Endodermal cell (in vitro differentiated cells): ENCODE measurements at regions not wholly inside any gene's neighbourhood (a gene's known extent, or its start where the extent isn't known, plus 50 kb on each side); places are given as distances from the start of the nearest gene placed in this dataset.

Experiments used
- DNase-seq: peaks from one replicate; pipeline ENCODE4 v3.0.0-alpha.2; 2017
- H3K27ac ChIP-seq: 2 replicates; pipeline ENCODE4 v1.5.1; 2013; ENCODE audit warnings: mild to moderate bottlenecking, low read depth, low read length, moderate library complexity
- H3K27me3 ChIP-seq: 2 replicates; pipeline ENCODE4 v1.6.1; 2013; ENCODE audit warnings: mild to moderate bottlenecking, low read length, moderate library complexity; ENCODE audit not compliant: insufficient read depth, control insufficient read depth, poor library complexity, severe bottlenecking
- H3K36me3 ChIP-seq: 2 replicates; pipeline ENCODE4 v1.7.0; 2013; ENCODE audit warnings: mild to moderate bottlenecking, low read length, moderate library complexity; ENCODE audit not compliant: control insufficient read depth, insufficient read depth
- H3K4me1 ChIP-seq: one replicate; pipeline ENCODE4 v1.7.0; 2013; ENCODE audit warnings: low read length; ENCODE audit not compliant: control insufficient read depth, insufficient read depth
- H3K4me3 ChIP-seq: 2 replicates; pipeline ENCODE4 v1.5.1; 2013; ENCODE audit warnings: mild to moderate bottlenecking, low read length, moderate library complexity
- H3K9ac ChIP-seq: 2 replicates; pipeline ENCODE4 v1.6.1; 2013; ENCODE audit warnings: mild to moderate bottlenecking, low read length, moderate library complexity; ENCODE audit not compliant: poor library complexity, severe bottlenecking; ENCODE audit errors: extremely low read depth
- H3K9me3 ChIP-seq: 2 replicates; pipeline ENCODE4 v1.6.1; 2013; ENCODE audit warnings: mild to moderate bottlenecking, low read length, moderate library complexity; ENCODE audit not compliant: control insufficient read depth
- H3K27ac Mint-ChIP-seq: 2 replicates; pipeline ENCODE4 v1.8.0; 2020; ENCODE audit warnings: mixed read lengths
- H3K27me3 Mint-ChIP-seq: 2 replicates; pipeline ENCODE4 v1.8.0; 2021; ENCODE audit warnings: mild to moderate bottlenecking, mixed read lengths; ENCODE audit not compliant: insufficient read depth
- H3K36me3 Mint-ChIP-seq: 2 replicates; pipeline ENCODE4 v1.8.0; 2020; ENCODE audit warnings: low read depth, mixed read lengths
- H3K4me1 Mint-ChIP-seq: 2 replicates; pipeline ENCODE4 v1.8.0; 2020; ENCODE audit warnings: mixed read lengths
- H3K4me3 Mint-ChIP-seq: 2 replicates; pipeline ENCODE4 v1.8.0; 2020; ENCODE audit warnings: mild to moderate bottlenecking, moderate library complexity, mixed read lengths
- H3K9me3 Mint-ChIP-seq: 2 replicates; pipeline ENCODE4 v1.8.0; 2020; ENCODE audit warnings: mild to moderate bottlenecking, mixed read lengths
- CTCF ChIP-seq: fragments of 200-600 bp; sonication (generic); conservative IDR thresholded peaks from 2 replicates; pipeline ENCODE4 v1.5.0; 2021; ENCODE audit warnings: antibody characterized with exemption, mild to moderate bottlenecking
- WGBS, 2 experiments: methylation state at CpG; one replicate each; pipeline versions ENCODE4 v1.1.5 to v1.1.7; 2013; ENCODE audit warnings: missing lambda C conversion rate in 2 of 2, mixed read lengths in 1 of 2; ENCODE audit not compliant: insufficient coverage in 1 of 2, insufficient read length in 1 of 2; 5-methylcytosine and 5-hydroxymethylcytosine counted together

GRCh38 chr12:43241986-43242385, 310.0 kb downstream of the ADAMTS20 start:
- Histone ChIP-seq H3K4me1 (no peaks in the 10 kb centered on the region), H3K36me3 (no peaks in the 10 kb centered on the region), H3K9me3 (peaks cover 21% of the 10 kb centered on the region), H3K4me3 (no peak overlapping the region), H3K27me3 (no peaks in the 10 kb centered on the region), H3K9ac (no peak overlapping the region), H3K27ac (no peak overlapping the region)
- Mint-ChIP-seq H3K36me3 (no peaks in the 10 kb centered on the region), H3K27ac (no peak overlapping the region), H3K4me3 (no peak overlapping the region), H3K27me3 (no peaks in the 10 kb centered on the region), H3K9me3 (peaks cover 5% of the 10 kb centered on the region), H3K4me1 (no peaks in the 10 kb centered on the region)
- no peak for DNase-seq
- whole genome bisulfite sequencing, 2 experiments = 93 to 100% methylated on average over 1 to 2 of the region's 2 CpGs
- no peak for TF ChIP-seq CTCF

- Histone ChIP-seq H3K9me3 (peaks cover 26% of the 10 kb centered on the region), H3K9ac (no peak overlapping the region), H3K36me3 (no peaks in the 10 kb centered on the region), H3K27ac (no peak overlapping the region), H3K4me1 (no peaks in the 10 kb centered on the region), H3K4me3 (peak overlapping the region; percentile 31), H3K27me3 (no peaks in the 10 kb centered on the region)
- H3K27ac Mint-ChIP-seq = no peak overlapping the region
- DNase-seq = no peak
- no peak overlapping the region for H3K4me3 Mint-ChIP-seq
- H3K4me1 Mint-ChIP-seq = peaks cover 1% of the 10 kb centered on the region
- peaks cover 6% of the 10 kb centered on the region for H3K9me3 Mint-ChIP-seq
- TF ChIP-seq CTCF = no peak
- H3K27me3 Mint-ChIP-seq = no peaks in the 10 kb centered on the region
- no peaks in the 10 kb centered on the region for H3K36me3 Mint-ChIP-seq
These were observed 313.7 kb downstream of the ADAMTS20 start for GRCh38 chr12:43238281-43238680.

- no peak overlapping the region for H3K4me3 Mint-ChIP-seq
- peaks cover 1% of the 10 kb centered on the region for H3K4me1 Mint-ChIP-seq
- H3K27ac ChIP-seq = no peak overlapping the region
These were observed 314.6 kb downstream of the ADAMTS20 start for GRCh38 chr12:43237238-43237879.

More at GRCh38 chr12:43237238-43237879, 314.6 kb downstream of the ADAMTS20 start:
- no peaks in the 10 kb centered on the region for H3K36me3 ChIP-seq
- 90 to 92% methylated on average over 2 to 3 of the region's 3 CpGs for WGBS, 2 experiments
- peaks cover 26% of the 10 kb centered on the region for H3K9me3 ChIP-seq
- H3K9ac ChIP-seq = no peak overlapping the region
- H3K4me3 ChIP-seq = peak overlapping the region; percentile 31
- no peaks in the 10 kb centered on the region for H3K27me3 ChIP-seq
- Mint-ChIP-seq H3K27ac (no peak overlapping the region), H3K9me3 (peaks cover 9% of the 10 kb centered on the region), H3K27me3 (no peaks in the 10 kb centered on the region), H3K36me3 (no peaks in the 10 kb centered on the region)
- no peaks in the 10 kb centered on the region for H3K4me1 ChIP-seq
- DNase-seq = no peak
- no peak for TF ChIP-seq CTCF
